GM12865 (cell line): ENCODE measurements at regions not wholly inside any gene's neighbourhood (a gene's known extent, or its start where the extent isn't known, plus 50 kb on each side); places are given as distances from the start of the nearest gene placed in this dataset.

Experiments used
- DNase-seq: peaks from one replicate; pipeline ENCODE4 v3.0.0; 2010; ENCODE audit warnings: low read depth
- H3K4me3 ChIP-seq: 2 replicates; pipeline ENCODE4 v1.5.1; 2011; ENCODE audit warnings: mild to moderate bottlenecking, low read depth, low read length, control low read depth
- CTCF ChIP-seq: IDR thresholded peaks from 2 replicates; pipeline ENCODE4 v1.5.1; 2011; ENCODE audit warnings: low read length, control low read depth, low read depth, inconsistent platforms; ENCODE audit not compliant: insufficient read depth; ENCODE audit errors: missing control alignments

DNA sequence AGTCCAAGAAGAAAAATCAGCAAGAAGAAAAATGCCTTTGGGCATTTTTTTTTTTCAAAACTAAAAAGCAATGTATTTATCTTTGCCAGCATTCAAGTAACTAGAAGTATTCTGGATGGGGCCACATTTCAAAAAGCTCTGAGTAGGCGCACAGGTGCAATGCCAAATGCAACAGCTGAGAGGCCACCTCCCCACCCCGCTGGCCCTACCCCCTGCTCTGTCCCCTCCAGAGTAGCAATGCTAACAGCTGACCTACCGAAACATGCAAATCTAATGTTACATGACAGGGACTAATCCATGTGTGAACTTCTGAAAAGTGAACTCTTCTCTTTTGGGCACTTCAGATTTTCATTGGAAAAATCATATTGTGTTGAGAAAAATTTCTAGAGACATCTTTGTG, 153.7 kb upstream of the SLC38A2 start:
- no peak for TF ChIP-seq CTCF

GRCh38 chr12:46524778-46525177, 152.2 kb upstream of the SLC38A2 start:
- no peak for DNase-seq
- TF ChIP-seq CTCF: no peak
- H3K4me3 ChIP-seq: no peak overlapping the region

More for the DNA sequence above, 153.7 kb upstream of the SLC38A2 start:
- DNase-seq: no peak
- H3K4me3 ChIP-seq: no peak overlapping the region

GRCh38 chr12:46523863-46524770, 151.5 kb upstream of the SLC38A2 start:
- TF ChIP-seq CTCF: no peak
- no peak overlapping the region for H3K4me3 ChIP-seq
- DNase-seq: no peak

- no peak for DNase-seq
- no peak for TF ChIP-seq CTCF
- no peak overlapping the region for H3K4me3 ChIP-seq
These were observed 150.9 kb upstream of the SLC38A2 start for GRCh38 chr12:46523446-46523845.

GRCh38 chr12:46522071-46522470, 149.5 kb upstream of the SLC38A2 start:
- no peak for TF ChIP-seq CTCF

GRCh38 chr12:46521145-46521544, 148.6 kb upstream of the SLC38A2 start:
- H3K4me3 ChIP-seq: no peak overlapping the region
- DNase-seq: no peak
- TF ChIP-seq CTCF: no peak

More at GRCh38 chr12:46522071-46522470, 149.5 kb upstream of the SLC38A2 start:
- H3K4me3 ChIP-seq: no peak overlapping the region
- no peak for DNase-seq
